ENCODE measurements at regions not wholly inside any gene's neighbourhood (a gene's known extent, or its start where the extent isn't known, plus 50 kb on each side); places are given as distances from the start of the nearest gene placed in this dataset.

GRCh38 chr2:239583171-239583878 lies 182.5 kb upstream of the HDAC4 start:
- intact Hi-C loops (cut with DNase I): no loop called here
- TF ChIP-seq CTCF (IDR thresholded peaks at IDR 0.05): no peak
- no peaks in the 10 kb centered on the region for H3K4me1 ChIP-seq
- WGBS, 2 donors: 71 to 77% methylated on average over 21 of the region's 21 CpGs
- FAIRE-seq (no peak), ATAC-seq (no peak), DNase-seq (peak in 1 of 6 donors; percentile 40)
- no peak overlapping the region for H3K4me3 ChIP-seq
- H3K9me3 ChIP-seq: no peaks in the 10 kb centered on the region
- H3K36me3 ChIP-seq: no peaks in the 10 kb centered on the region
- H3K27ac ChIP-seq: no peak overlapping the region
- no peaks in the 10 kb centered on the region for H3K27me3 ChIP-seq

GRCh38 chr2:239582476-239582875 lies 181.7 kb upstream of the HDAC4 start:
- 77 to 78% methylated on average over 6 of the region's 6 CpGs for WGBS, 2 donors
- Histone ChIP-seq H3K4me1 (no peaks in the 10 kb centered on the region), H3K27me3 (no peaks in the 10 kb centered on the region), H3K36me3 (no peaks in the 10 kb centered on the region), H3K9me3 (no peaks in the 10 kb centered on the region), H3K4me3 (no peak overlapping the region), H3K27ac (no peak overlapping the region)
- TF ChIP-seq CTCF (IDR thresholded peaks at IDR 0.05): no peak
- FAIRE-seq: no peak
- no peak for DNase-seq
- intact Hi-C loops (cut with DNase I): no loop called here
- no peak for ATAC-seq

- peak in 1 of 6 donors; percentile 39 for DNase-seq
- WGBS, 2 donors: 73 to 80% methylated on average over 21 of the region's 21 CpGs
- no peak overlapping the region for H3K27ac ChIP-seq
- no peak for FAIRE-seq
- no peaks in the 10 kb centered on the region for H3K9me3 ChIP-seq
- intact Hi-C loops (cut with DNase I): no loop called here
- no peak for ATAC-seq
- no peak overlapping the region for H3K4me3 ChIP-seq
- H3K36me3 ChIP-seq: no peaks in the 10 kb centered on the region
- no peak for TF ChIP-seq CTCF (IDR thresholded peaks at IDR 0.05)
- no peaks in the 10 kb centered on the region for H3K4me1 ChIP-seq
- H3K27me3 ChIP-seq: no peaks in the 10 kb centered on the region
Observed at GRCh38 chr2:239581352-239581901, 180.6 kb upstream of the HDAC4 start.

GRCh38 chr2:239580199-239580527 lies 179.3 kb upstream of the HDAC4 start:
- no peak for ATAC-seq
- Histone ChIP-seq H3K9me3 (no peaks in the 10 kb centered on the region), H3K4me3 (no peak overlapping the region), H3K27me3 (no peaks in the 10 kb centered on the region), H3K27ac (no peak overlapping the region), H3K36me3 (no peaks in the 10 kb centered on the region), H3K4me1 (no peaks in the 10 kb centered on the region)
- 84 to 93% methylated on average over 3 of the region's 3 CpGs for WGBS, 2 donors
- DNase-seq: no peak
- intact Hi-C loops (cut with DNase I): no loop called here
- no peak for FAIRE-seq
- no peak for TF ChIP-seq CTCF (IDR thresholded peaks at IDR 0.05)

- no peaks in the 10 kb centered on the region for H3K4me1 ChIP-seq
- H3K27me3 ChIP-seq: no peaks in the 10 kb centered on the region
- intact Hi-C loops (cut with DNase I): no loop called here
- no peaks in the 10 kb centered on the region for H3K9me3 ChIP-seq
- DNase-seq (peak in 1 of 6 donors; percentile 22), ATAC-seq (no peak), FAIRE-seq (no peak)
- no peak for TF ChIP-seq CTCF (IDR thresholded peaks at IDR 0.05)
- WGBS, 2 donors: 86 to 91% methylated on average over 7 of the region's 7 CpGs
- H3K36me3 ChIP-seq: no peaks in the 10 kb centered on the region
- H3K4me3 ChIP-seq: no peak overlapping the region
- no peak overlapping the region for H3K27ac ChIP-seq
Observed at GRCh38 chr2:239579524-239580198, 178.8 kb upstream of the HDAC4 start.

Measured in pancreas (tissue), 10 donors.